HUDEP-2 (cell line): ENCODE measurements at regions not wholly inside any gene's neighbourhood (a gene's known extent, or its start where the extent isn't known, plus 50 kb on each side); places are given as distances from the start of the nearest gene placed in this dataset.

Source experiments
- DNase-seq, 76 experiments: peaks; one replicate each; lab custom pipeline; 2025; ENCODE audit not compliant: unreplicated experiment in 76 of 76; lab: John Stamatoyannopoulos, UW

GRCh38 chr2:64704161-64704560 is 50.4 kb upstream of the SERTAD2 start:
- DNase-seq = no peak

GRCh38 chr2:64704996-64705395 is 51.3 kb upstream of the SERTAD2 start:
- DNase-seq = no peak

DNA sequence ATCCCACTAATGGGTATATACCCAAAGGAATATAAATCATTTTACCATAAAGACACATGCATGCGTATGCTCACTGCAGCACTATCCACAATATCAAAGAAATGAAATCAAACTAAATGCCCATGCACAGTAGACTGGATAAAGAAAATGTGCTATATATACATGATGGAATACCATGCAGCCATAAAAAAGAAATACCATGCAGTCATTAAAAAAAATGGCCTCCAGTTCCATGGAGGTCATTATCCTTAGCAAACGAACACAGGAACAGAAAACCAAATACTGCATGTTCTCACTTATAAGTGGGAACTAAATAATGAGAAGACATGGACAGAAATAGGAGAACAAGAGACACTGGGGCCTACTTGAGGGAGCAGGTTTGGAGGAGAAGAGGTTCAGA is 53.6 kb upstream of the SERTAD2 start:
- DNase-seq = no peak

DNA sequence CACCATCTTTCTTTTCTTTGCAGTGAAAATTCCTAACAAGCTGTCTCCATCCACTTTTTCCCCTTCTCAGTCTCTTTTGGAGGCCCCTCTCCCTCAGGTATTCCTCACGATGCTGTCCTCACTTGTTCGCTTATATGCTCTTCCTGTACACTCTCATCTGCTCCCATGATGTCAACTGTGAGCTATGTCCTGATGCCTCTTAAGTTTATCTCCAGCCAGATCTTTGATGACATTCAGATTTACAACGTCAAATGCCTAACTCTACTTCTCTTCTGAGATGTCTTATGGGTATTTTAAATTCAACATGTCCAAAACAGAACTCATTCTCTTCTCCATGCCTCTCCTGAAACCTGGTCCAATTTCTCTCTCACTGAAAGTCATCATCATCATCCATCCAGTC is 55.1 kb upstream of the SERTAD2 start:
- DNase-seq = no peak

- no peak for DNase-seq
Observed at GRCh38 chr2:64711252-64711800, 57.6 kb upstream of the SERTAD2 start.

DNA sequence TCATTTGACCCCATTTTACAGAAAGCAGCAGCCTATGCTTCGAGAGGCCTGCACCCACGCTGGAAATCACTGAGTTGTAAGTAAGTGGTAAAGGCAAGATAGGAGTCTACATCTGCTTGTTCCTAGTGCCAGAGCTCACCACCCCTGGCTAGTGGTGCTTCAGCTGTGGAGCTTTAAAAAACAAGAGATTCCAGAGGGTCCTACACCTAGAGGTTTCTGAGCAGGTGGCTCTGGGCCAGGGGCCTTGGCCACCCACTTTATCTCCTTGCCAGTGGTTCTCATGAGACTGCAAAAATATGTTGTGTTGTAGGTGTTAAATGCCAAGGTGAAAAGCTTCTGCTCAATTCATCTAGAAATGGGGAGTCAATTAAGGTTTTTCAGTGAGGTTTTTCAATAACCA is 60.0 kb upstream of the SERTAD2 start:
- DNase-seq = no peak

DNA sequence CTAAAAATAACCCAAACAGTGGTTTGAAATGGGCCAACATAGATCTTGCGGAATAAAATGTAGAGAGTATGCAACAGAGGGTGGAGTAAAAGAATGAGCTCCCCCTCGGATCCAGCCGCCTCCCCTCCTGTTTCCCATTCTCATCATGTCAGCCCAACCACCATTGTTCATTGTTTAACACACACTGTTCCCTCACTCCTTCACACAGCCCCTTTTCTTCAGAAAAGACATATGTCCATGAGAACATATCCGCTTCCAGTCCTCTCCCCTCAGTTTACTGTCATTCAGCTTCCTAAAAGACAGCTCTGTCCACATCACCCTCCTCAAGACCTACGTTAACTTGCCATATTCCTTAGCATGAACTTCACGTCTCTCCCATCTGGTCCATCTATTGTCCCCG is 62.9 kb upstream of the SERTAD2 start:
- no peak for DNase-seq

- DNase-seq = no peak
Observed at GRCh38 chr2:64718250-64718885, 64.7 kb upstream of the SERTAD2 start.

DNA sequence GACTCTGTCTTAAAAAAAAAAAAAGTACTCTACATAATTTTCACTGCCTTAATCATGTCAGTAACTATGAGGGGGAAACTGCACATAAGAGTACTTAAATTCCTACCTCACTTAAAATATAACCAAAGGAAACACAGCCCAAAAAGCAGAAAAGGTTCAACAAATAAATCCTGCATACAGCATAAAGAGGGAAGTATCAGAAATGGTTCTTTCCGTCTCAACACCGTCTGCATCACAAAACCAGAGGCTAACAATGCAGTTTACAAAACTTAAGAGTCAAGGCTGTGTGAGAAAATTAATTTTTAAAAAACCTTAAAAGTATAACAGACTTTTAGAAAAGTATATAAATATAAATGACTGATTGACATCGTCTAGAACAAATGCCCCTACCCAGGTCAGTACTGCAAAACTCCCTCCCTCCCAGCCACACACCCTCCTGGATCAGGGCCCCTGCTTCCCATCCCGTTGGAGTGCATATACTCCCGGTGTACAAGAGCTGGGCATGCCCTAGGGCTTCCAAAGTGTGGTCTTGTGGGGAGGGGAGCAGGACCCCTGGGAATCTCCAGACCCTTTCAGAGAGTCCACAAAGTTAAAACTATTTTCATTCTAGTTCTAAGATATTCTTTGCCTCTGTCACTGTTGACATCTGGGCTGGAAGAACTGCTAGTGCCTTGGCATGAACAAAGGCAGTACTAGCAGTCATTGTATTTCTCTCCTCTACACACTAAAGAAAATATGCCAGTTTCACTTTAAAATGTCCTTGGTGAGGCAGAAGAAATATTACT is 67.0 kb upstream of the SERTAD2 start:
- DNase-seq = no peak

DNA sequence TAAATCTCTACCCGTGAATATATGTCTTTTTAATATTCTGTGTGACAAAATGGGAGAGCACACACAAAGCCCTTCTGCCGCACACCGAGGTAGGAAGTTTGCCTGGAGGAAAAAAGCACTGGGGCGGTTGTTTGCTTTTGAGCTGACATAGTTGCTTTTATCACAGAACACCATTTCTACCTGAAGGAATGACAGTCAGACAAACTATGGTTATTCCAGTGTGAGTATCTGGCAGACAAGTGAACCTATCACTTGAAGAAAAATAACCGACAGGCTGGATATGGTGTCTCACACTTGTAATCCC is 67.6 kb upstream of the SERTAD2 start:
- DNase-seq = no peak

DNA sequence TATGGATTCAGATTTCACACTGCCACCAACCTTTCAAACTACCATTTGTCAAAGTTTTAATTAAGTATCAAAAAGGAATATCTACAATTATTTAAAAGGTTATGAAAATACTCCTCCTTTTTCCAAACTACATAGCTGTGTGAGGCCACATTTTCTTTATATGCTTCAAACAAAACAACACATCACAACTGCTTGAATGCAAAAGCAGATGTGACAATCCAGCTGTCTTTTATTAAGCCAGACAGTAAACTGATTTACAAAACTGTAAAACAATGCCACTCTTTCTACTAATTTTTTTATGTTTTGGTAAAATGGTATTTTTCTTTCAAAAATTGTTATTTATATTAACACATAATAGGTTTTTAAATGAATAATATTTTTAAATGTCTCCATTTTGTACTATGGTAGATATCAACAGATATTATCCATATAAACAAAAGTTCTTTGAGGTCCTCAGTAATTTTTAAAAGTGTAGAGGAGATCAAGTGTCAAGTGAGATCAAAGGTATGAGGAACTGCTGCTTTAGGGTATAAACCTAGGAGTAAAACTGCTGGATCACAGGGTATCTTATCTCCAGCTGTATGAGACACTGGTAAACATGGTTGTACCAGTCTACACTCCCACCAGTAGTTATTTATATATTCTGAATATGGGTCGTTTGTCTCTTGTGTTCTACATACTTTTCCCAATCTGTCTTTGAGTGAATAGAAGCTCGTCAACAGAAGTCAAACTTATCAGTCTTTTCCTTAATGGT is 68.8 kb upstream of the SERTAD2 start:
- DNase-seq = no peak

DNA sequence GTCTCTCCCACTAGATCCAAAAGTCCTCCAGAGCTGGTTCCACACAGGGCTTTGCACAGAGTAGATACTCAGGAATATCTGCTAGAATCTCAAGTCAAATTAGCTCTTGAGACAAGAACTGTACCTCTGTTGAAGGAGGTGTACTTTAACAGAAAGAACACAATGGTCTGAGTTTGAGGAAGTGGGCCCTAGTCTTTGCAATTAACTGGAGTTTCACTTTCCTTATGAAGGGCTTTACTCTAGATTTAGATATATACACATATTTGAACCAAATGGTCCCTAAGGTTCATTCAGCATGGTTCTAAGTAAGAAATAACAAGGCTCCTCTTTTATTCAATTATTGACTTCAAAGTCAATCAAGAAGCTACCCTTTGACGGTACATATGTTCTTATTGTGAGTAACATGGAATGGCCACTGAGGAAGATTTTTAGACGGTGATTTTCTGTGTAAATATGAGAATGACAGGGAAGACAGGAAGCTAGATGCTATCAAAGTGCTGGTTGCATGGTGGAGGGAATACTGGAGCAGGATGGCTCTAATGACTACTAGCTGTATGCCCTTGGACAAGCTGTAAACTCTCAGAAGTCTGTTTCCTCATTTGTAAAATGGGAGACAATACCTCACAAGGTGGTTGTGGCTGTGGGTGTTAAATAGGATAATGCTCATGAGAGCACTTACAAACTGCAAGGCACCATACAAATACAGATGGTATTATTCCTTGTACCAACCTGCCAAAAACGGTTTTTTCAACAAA is 73.5 kb upstream of the SERTAD2 start:
- no peak for DNase-seq

DNA sequence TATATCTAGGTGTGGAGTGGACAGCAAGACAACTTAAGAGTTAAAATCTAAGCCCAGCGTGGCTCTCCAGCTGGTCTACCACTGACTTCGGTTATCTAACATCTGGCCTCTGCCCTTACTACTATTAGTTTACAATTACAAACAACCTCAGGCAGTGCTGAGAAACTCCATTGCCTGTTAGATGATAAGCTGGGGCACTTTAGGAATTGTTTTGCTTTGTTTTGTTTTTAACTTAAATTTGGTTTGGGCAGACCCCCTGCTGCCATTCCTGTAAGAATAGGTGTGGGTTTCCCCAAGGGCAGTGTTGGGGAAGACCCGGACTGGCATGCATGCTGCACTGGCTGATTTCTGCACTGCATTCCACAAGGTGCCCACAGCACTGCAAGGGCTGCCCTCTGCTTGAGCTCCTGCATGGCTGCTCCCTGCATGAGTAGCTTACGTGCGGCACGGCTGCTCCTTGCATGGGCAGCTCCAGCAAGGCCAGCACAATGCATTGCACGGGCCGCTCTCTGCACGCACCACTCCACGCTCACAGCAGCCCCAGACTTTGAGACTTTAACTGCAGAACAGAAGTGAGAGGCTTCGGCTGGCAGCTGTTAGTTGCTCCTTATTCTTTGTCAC is 74.2 kb upstream of the SERTAD2 start:
- no peak for DNase-seq

- DNase-seq = no peak
Observed at GRCh38 chr2:64730551-64731262, 77.0 kb upstream of the SERTAD2 start.

DNA sequence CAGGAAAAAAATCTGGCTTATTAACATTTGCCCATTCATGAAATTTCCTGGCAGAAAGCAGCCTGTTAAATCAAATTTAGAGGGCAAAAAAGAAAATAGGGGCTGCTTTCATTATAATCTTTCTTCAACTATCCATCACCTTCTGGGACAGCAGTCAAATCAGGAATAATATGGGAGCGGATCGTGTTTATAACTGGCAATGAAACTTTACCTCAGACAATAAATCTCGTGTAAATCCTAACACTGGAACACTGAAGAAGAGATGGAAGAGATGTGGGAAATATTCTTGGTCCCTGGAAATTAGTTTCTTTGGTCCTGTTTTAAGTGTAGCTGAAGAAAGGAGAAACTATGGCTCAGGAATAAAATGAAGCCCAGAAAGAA is 77.5 kb upstream of the SERTAD2 start:
- DNase-seq = no peak

GRCh38 chr2:64731746-64732145 is 78.0 kb upstream of the SERTAD2 start:
- DNase-seq = no peak

GRCh38 chr2:64732146-64732545 is 78.4 kb upstream of the SERTAD2 start:
- no peak for DNase-seq

DNA sequence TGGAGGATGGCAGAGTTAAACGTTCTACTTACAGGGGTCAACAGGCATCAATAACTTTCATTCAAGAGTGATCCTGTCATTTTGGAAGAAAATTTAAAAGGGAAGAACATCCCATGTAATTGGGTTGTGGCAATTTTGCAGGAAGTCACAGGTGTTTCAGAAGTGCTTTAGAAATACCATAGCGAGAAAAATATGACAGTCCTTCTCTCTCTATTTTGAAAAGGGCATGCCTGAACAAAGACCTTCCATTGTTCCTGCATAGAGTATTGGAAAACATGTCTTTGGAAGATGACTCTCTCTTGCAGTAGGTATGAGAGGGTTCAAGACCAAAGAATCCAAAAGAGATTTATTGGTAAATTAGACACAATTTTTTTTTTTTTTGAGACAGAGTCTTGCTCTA is 81.8 kb upstream of the SERTAD2 start:
- no peak for DNase-seq

GRCh38 chr2:64737547-64737946 is 83.8 kb upstream of the SERTAD2 start:
- no peak for DNase-seq

DNA sequence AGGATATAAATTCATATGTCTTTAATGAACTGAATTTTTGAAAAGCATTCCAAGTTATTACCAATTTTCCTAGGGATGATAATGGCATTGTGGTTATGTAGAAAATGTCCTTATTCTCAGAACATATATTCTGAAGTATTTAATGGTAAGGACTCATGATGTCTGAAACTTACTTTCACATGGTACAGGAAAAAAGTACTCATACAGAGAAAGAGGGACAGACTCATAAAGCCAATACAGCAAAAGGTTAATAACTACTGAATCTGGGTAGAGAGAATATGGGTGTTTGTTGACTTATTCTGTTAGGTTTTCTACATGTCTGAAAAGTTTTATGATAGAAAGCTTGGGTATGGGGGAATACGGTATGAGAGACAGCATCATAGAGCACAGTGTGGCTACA is 84.3 kb upstream of the SERTAD2 start:
- DNase-seq = no peak
